ENCODE measurements at regions not wholly inside any gene's neighbourhood (a gene's known extent, or its start where the extent isn't known, plus 50 kb on each side); places are given as distances from the start of the nearest gene placed in this dataset.

- intact Hi-C loops (cut with DNase I; ENCODE audit: low total_unique reads), result no loop called here
These were observed 111.2 kb downstream of the QDPR start for GRCh38 chr4:17400686-17401085.

GRCh38 chr4:17398805-17399204 lies 113.1 kb downstream of the QDPR start:
- H3K4me1 ChIP-seq, result peaks cover 0 to 5% (median 0%) of the 10 kb centered on the region in 4 donors

More at GRCh38 chr4:17400686-17401085, 111.2 kb downstream of the QDPR start:
- H3K27me3 ChIP-seq, result no peaks in the 10 kb centered on the region
- H3K4me1 ChIP-seq, result no peaks in the 10 kb centered on the region
- no peak for DNase-seq
- H3K9me3 ChIP-seq, result no peaks in the 10 kb centered on the region
- no peak for TF ChIP-seq CTCF (IDR thresholded peaks at IDR 0.05)
- no peak overlapping the region for H3K4me3 ChIP-seq
- no peak overlapping the region for H3K27ac ChIP-seq
- H3K36me3 ChIP-seq, result no peaks in the 10 kb centered on the region

GRCh38 chr4:17398035-17398434 lies 113.9 kb downstream of the QDPR start:
- intact Hi-C loops (cut with DNase I; ENCODE audit: low total_unique reads), result no loop called here
- no peak overlapping the region for H3K4me3 ChIP-seq
- no peaks in the 10 kb centered on the region for H3K9me3 ChIP-seq
- no peaks in the 10 kb centered on the region for H3K36me3 ChIP-seq
- peaks cover 0 to 5% (median 0%) of the 10 kb centered on the region in 4 donors for H3K4me1 ChIP-seq
- DNase-seq, result no peak
- TF ChIP-seq CTCF (IDR thresholded peaks at IDR 0.05), result no peak
- H3K27ac ChIP-seq, result no peak overlapping the region
- H3K27me3 ChIP-seq, result no peaks in the 10 kb centered on the region

More at GRCh38 chr4:17398805-17399204, 113.1 kb downstream of the QDPR start:
- H3K27ac ChIP-seq, result no peak overlapping the region
- intact Hi-C loops (cut with DNase I; ENCODE audit: low total_unique reads), result no loop called here
- H3K4me3 ChIP-seq, result no peak overlapping the region
- TF ChIP-seq CTCF (IDR thresholded peaks at IDR 0.05), result no peak
- H3K27me3 ChIP-seq, result no peaks in the 10 kb centered on the region
- no peak for DNase-seq
- no peaks in the 10 kb centered on the region for H3K36me3 ChIP-seq
- H3K9me3 ChIP-seq, result no peaks in the 10 kb centered on the region

GRCh38 chr4:17397611-17398010 lies 114.3 kb downstream of the QDPR start:
- no peak for TF ChIP-seq CTCF (IDR thresholded peaks at IDR 0.05)
- H3K4me1 ChIP-seq, result peaks cover 0 to 5% (median 0%) of the 10 kb centered on the region in 4 donors
- intact Hi-C loops (cut with DNase I; ENCODE audit: low total_unique reads), result no loop called here
- no peak overlapping the region for H3K27ac ChIP-seq
- no peak for DNase-seq
- H3K36me3 ChIP-seq, result no peaks in the 10 kb centered on the region
- H3K4me3 ChIP-seq, result no peak overlapping the region
- no peaks in the 10 kb centered on the region for H3K27me3 ChIP-seq
- no peaks in the 10 kb centered on the region for H3K9me3 ChIP-seq

- DNase-seq, result no peak
- H3K4me1 ChIP-seq, result no peaks in the 10 kb centered on the region
- no peaks in the 10 kb centered on the region for H3K27me3 ChIP-seq
- TF ChIP-seq CTCF (IDR thresholded peaks at IDR 0.05), result no peak
- no peak overlapping the region for H3K27ac ChIP-seq
- H3K4me3 ChIP-seq, result no peak overlapping the region
- intact Hi-C loops (cut with DNase I; ENCODE audit: low total_unique reads), result no loop called here
- no peaks in the 10 kb centered on the region for H3K36me3 ChIP-seq
- H3K9me3 ChIP-seq, result no peaks in the 10 kb centered on the region
These were observed 126.5 kb downstream of the QDPR start for GRCh38 chr4:17385403-17385802.

GRCh38 chr4:17380347-17380746 lies 131.5 kb downstream of the QDPR start:
- DNase-seq, result no peak
- no peaks in the 10 kb centered on the region for H3K36me3 ChIP-seq
- intact Hi-C loops (cut with DNase I; ENCODE audit: low total_unique reads), result no loop called here
- TF ChIP-seq CTCF (IDR thresholded peaks at IDR 0.05), result no peak
- H3K27ac ChIP-seq, result no peak overlapping the region
- H3K9me3 ChIP-seq, result no peaks in the 10 kb centered on the region
- H3K27me3 ChIP-seq, result no peaks in the 10 kb centered on the region
- no peak overlapping the region for H3K4me3 ChIP-seq
- no peaks in the 10 kb centered on the region for H3K4me1 ChIP-seq

All from tibial artery (tissue), 4 donors.